ENCODE measurements at regions not wholly inside any gene's neighbourhood (a gene's known extent, or its start where the extent isn't known, plus 50 kb on each side); places are given as distances from the start of the nearest gene placed in this dataset.
"Not testable (repeated sequence)": the region's sequence is repeated elsewhere in the genome, so short reads cannot be mapped to it uniquely, and the experiment has no call there.

GRCh38 chr1:229008347-229008746 is 262.6 kb upstream of the RAB4A start:
- not testable (repeated sequence) for DNase-seq

DNA sequence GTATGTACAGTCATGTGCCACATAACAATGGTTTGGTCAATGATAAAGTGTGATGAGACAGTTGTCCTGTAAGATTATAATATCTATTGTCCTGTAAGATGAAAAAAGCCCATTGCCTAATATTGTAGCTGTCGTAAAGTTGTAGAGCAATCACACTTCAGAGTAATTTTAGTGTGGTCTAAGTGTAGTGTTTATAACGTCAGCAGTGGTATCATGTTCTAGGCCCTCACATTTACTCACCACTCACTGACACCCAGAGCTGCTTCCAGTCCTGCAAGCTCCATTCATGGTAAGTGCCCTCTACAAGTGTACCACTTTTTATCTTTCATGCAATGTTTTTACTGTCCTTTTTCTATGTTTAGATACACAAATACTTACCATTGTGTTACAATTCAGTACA is 259.9 kb upstream of the RAB4A start:
- DNase-seq, result no peak

GRCh38 chr1:229012823-229013222 is 258.1 kb upstream of the RAB4A start:
- no peak for DNase-seq

- DNase-seq, result no peak
These were observed 256.9 kb upstream of the RAB4A start for GRCh38 chr1:229013981-229014380.

GRCh38 chr1:229015806-229016205 is 255.1 kb upstream of the RAB4A start:
- DNase-seq, result no peak

- no peak for DNase-seq
These were observed 253.8 kb upstream of the RAB4A start for GRCh38 chr1:229017091-229017490.

DNA sequence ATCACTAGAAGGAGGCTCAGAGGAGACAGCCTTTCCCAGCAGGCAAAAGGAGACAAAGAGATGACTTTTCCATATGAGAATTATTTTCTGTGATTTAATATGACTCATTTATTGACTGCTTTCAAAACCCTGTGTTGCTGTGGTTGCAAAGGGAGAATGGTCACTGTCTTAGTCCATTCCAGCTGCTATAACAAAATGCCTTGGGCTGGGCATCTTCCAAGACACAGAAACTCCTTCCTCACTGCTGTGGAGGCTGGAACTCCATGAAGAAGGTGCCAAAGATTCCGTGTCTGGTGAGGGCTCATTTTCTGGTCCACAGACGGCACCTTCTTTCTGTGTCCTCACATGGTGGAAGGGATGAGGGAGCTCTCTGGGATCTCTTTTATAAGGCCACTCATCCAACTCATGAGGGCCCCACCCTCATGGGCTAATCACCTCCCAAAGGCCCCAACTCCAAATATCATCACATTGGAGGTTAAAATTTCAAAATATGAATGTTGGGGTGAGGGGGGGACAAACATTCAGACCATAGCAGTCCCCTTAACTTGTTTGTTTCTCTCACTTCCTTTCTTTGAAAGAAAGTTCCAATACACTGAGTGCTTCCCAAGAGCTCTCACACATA is 252.1 kb upstream of the RAB4A start:
- no peak for DNase-seq

DNA sequence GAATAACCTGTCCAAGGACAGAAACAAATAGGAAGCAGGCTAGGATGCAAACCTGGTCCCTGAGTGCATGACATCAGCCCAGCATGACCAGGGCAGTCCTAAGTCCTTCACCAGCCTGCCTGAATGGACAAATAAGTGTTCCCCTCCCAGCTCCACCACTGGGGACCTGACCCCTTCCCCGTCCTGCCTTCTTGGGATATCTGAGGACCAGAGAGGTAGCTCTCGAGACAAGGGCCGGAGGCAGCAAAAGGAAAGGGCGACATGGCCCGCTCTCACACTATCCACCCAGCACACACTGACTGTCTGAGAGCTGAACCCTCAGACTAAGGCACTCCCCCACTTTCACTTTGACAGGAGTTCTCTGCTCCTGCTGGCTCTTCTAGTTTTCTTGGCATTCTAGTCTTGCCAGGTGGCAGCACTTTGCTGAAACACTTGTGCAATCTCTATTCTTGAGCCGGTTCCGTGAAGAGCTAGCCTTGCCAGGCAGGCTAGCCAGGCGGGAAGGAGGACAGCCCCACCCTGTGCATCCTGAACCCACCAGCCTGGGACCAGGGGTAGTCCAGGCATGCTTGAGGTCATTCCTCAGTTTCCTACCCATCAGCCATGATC is 251.1 kb upstream of the RAB4A start:
- no peak for DNase-seq

DNA sequence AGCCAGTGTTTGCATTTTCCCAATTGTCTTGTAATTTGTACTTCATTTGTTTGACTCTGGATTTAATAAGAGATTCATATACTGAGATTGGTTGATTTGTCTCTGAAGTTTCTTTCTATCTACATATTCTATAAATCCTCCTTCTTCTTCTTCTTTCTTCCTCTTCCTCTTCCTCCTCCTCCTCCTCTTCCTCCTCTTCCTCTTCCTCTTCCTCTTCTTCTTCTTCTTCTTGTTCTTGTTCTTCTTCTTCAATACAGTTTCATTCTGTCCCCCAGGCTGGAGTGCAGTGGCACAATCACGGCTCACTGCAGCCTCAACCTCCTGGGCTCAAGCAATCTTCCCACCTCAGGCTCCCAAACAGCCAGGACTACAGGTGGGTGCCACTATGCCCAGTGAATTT is 249.9 kb upstream of the RAB4A start:
- not testable (repeated sequence) for DNase-seq

GRCh38 chr1:229022595-229023333 is 248.1 kb upstream of the RAB4A start:
- no peak for DNase-seq

DNA sequence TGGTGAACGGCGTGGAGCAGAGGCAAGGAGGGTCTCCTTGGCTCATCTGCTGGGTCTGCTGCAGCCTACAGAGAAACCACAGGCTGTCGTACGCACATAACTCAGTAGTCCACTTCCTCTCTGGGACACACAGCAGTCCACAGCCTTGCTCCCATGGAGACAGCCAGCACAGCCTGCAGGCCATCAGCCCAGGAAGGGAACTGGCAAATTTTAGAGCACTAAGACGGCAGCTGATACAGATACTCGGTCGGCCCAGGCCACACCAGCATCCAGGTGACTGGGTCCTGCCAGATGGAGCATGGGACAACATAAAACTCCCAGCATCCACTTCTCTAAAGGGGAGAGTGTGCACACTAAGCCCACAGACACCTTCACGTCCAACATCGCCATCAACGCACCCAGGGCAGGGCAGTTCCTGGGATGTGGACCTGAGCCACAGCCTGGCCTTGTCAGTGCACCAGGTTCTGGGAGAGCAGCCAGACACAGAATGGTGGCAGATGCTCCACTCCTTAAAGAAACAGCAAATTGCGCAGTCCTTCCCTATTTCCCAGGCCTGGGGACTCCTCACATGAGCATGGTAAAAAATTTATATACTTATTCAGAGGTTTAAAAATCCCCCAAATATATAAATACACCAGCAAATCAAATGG is 247.1 kb upstream of the RAB4A start:
- DNase-seq, result no peak

GRCh38 chr1:229024528-229025130 is 246.3 kb upstream of the RAB4A start:
- DNase-seq, result no peak

GRCh38 chr1:229025576-229025975 is 245.3 kb upstream of the RAB4A start:
- no peak for DNase-seq

DNA sequence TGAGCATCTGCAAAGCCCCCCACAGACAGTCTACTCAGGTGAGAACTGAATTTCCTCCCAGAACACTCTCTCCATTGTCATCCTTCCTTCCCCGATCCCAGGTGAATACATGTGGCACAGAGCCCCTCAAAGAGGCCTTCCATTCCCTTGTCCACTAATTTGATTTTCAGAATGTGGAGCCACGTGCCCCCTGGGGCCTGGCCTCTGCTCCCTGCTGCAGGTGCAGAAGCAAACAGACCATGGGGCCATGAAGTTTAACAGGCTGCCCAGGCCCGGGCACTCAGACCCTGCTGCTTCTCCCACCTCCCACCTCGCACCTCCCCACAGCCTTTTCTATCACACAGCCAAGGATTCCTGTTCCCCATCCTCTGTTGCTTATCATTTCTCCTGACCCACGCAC is 243.8 kb upstream of the RAB4A start:
- no peak for DNase-seq

GRCh38 chr1:229027622-229028182 is 243.2 kb upstream of the RAB4A start:
- no peak for DNase-seq

- DNase-seq, result no peak
These were observed 242.4 kb upstream of the RAB4A start for GRCh38 chr1:229028544-229028943.

- DNase-seq, result no peak
These were observed 241.7 kb upstream of the RAB4A start for GRCh38 chr1:229028987-229029878.

- DNase-seq, result no peak
These were observed 241.1 kb upstream of the RAB4A start for GRCh38 chr1:229029879-229030235.

- no peak for DNase-seq
These were observed 240.3 kb upstream of the RAB4A start for GRCh38 chr1:229030630-229031029.

- DNase-seq, result no peak
These were observed 239.8 kb upstream of the RAB4A start for GRCh38 chr1:229031061-229031460.

Data from left kidney (tissue), 1 donor.